ENCODE measurements at regions not wholly inside any gene's neighbourhood (a gene's known extent, or its start where the extent isn't known, plus 50 kb on each side); places are given as distances from the start of the nearest gene placed in this dataset.

DNA sequence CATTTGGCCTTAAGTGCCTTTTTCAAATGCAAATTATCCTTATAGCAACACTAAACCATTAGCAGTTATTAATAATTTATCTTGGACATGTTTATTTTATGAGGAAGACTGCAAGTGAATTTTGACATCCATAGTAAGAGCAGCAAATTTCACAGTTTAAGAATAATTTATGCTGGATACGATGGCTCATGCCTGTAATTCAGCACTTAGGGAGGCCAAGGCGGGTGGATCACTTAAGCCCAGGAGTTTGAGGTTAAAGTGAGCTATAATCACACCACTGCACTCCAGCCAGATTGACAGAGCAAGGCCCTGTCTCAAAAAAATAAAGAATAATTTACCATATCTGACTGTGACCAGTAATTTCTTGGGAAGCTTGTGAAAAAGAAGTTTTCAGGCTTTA lies 286.2 kb downstream of the TMX3 start:
- TF ChIP-seq, protein P1, sequence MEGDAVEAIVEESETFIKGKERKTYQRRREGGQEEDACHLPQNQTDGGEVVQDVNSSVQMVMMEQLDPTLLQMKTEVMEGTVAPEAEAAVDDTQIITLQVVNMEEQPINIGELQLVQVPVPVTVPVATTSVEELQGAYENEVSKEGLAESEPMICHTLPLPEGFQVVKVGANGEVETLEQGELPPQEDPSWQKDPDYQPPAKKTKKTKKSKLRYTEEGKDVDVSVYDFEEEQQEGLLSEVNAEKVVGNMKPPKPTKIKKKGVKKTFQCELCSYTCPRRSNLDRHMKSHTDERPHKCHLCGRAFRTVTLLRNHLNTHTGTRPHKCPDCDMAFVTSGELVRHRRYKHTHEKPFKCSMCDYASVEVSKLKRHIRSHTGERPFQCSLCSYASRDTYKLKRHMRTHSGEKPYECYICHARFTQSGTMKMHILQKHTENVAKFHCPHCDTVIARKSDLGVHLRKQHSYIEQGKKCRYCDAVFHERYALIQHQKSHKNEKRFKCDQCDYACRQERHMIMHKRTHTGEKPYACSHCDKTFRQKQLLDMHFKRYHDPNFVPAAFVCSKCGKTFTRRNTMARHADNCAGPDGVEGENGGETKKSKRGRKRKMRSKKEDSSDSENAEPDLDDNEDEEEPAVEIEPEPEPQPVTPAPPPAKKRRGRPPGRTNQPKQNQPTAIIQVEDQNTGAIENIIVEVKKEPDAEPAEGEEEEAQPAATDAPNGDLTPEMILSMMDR (conservative IDR thresholded peaks at IDR 0.05 in 1 of 2, IDR thresholded peaks at IDR 0.05 in 1 of 2; ENCODE audit: low read depth in 1 of 2, low read length in 2 of 2) = no peak
- no peak for TF ChIP-seq EZH2 (IDR thresholded peaks at IDR 0.05; ENCODE audit: low read length, missing control alignments)
